A549 (cell line): ENCODE measurements at regions not wholly inside any gene's neighbourhood (a gene's known extent, or its start where the extent isn't known, plus 50 kb on each side); places are given as distances from the start of the nearest gene placed in this dataset.

Source experiments
- ATAC-seq, 2 experiments: fragments of 200-7000 bp in 1 of 2; fragments of >200 bp in 1 of 2; cut with Nextera tagmentation in 1 of 2; cut with Tn5 transposase in 1 of 2; 3 replicates each; pipeline versions ENCODE4 v1.8.0 to v1.9.1; 2018 to 2020; ENCODE audit warnings: mild to moderate bottlenecking in 1 of 2, moderate library complexity in 1 of 2
- CTCF ChIA-PET: fragments of 300-600 bp; sonication (Branson Sonifier 250); formaldehyde crosslinking; extraction: SDS; loops from one replicate; lab custom pipeline; 2021; ENCODE audit warnings: antibody characterized with exemption, inconsistent platforms; lab: Yijun Ruan, JAX
- POLR2A ChIA-PET: fragments of 350-600 bp; formaldehyde crosslinking; extraction: SDS; loops from one replicate; lab custom pipeline; 2021; ENCODE audit warnings: antibody characterized with exemption, inconsistent platforms; lab: Yijun Ruan, JAX
- DNase-seq, 2 experiments: peaks; one replicate each; pipeline versions ENCODE4 v3.0.0 to v3.0.0-alpha.2; 2011 to 2016; ENCODE audit warnings: low read depth in 1 of 2, low spot score in 1 of 2
- FAIRE-seq: peaks from 2 replicates; lab custom pipeline; 2011; peaks lifted over from hg19 to GRCh38; lab: Jason Lieb, UNC
- H3K27ac ChIP-seq, 2 experiments: fragments of >200 bp; sonication (Bioruptor Twin); formaldehyde crosslinking; 3 replicates each; pipeline ENCODE4 v1.5.1; 2016 to 2017
- H3K4me1 ChIP-seq: fragments of >200 bp; sonication (Bioruptor Twin); formaldehyde crosslinking; 3 replicates; pipeline ENCODE4 v1.6.1; 2016
- H3K4me2 ChIP-seq: fragments of >200 bp; sonication (Bioruptor Twin); formaldehyde crosslinking; 3 replicates; pipeline ENCODE4 v1.6.1; 2016
- H3K4me3 ChIP-seq: fragments of >200 bp; sonication (Bioruptor Twin); formaldehyde crosslinking; 3 replicates; pipeline ENCODE4 v1.5.1; 2016
- H3K9me3 ChIP-seq: fragments of >200 bp; sonication (Bioruptor Twin); formaldehyde crosslinking; 3 replicates; pipeline ENCODE4 v1.6.1; 2016
- BHLHE40 ChIP-seq: IDR thresholded peaks from 2 replicates; pipeline ENCODE4 v1.6.1; 2012; ENCODE audit warnings: low read depth, low read length, inconsistent platforms
- CBX2 ChIP-seq: fragments of 200-600 bp; sonication (generic); IDR thresholded peaks from 2 replicates; pipeline ENCODE4 v1.6.1; 2016; ENCODE audit warnings: low read depth, mild to moderate bottlenecking, borderline replicate concordance
- CBX8 ChIP-seq: fragments of 200-600 bp; sonication (generic); IDR thresholded peaks from 2 replicates; pipeline ENCODE4 v1.6.1; 2016
- CHD4 ChIP-seq: fragments of 200-600 bp; sonication (generic); IDR thresholded peaks from 2 replicates; pipeline ENCODE4 v1.6.1; 2016; ENCODE audit warnings: antibody characterized with exemption, mild to moderate bottlenecking, borderline replicate concordance
- E2F6 ChIP-seq: IDR thresholded peaks from 2 replicates; pipeline ENCODE4 v1.6.1; 2012; ENCODE audit warnings: low read depth, borderline replicate concordance
- FOSB ChIP-seq: fragments of 250-450 bp; sonication (Bioruptor Pico); IDR thresholded peaks from 2 replicates; pipeline ENCODE4 v1.5.0; 2020; ENCODE audit warnings: mild to moderate bottlenecking, moderate library complexity
- FOSL2 ChIP-seq, 2 experiments: fragments of 450-650 bp in 1 of 2; fragments of >200 bp in 1 of 2; sonication (Bioruptor Twin) in 1 of 2; formaldehyde crosslinking; IDR thresholded peaks; 2 replicates each; pipeline versions ENCODE4 v1.5.0 to v1.6.1; 2016 to 2020; ENCODE audit warnings: mild to moderate bottlenecking in 1 of 2, moderate library complexity in 1 of 2
- FOXS1 ChIP-seq: fragments of 250-450 bp; sonication (Bioruptor Pico); IDR thresholded peaks from 2 replicates; pipeline ENCODE4 v1.5.0; 2020; ENCODE audit warnings: mild to moderate bottlenecking, moderate library complexity
- GATA3 ChIP-seq: IDR thresholded peaks from 2 replicates; pipeline ENCODE4 v1.6.1; 2012; ENCODE audit warnings: borderline replicate concordance
- HEYL ChIP-seq: fragments of 250-450 bp; sonication (Bioruptor Pico); IDR thresholded peaks from 2 replicates; pipeline ENCODE4 v1.8.0; 2021; ENCODE audit warnings: mild to moderate bottlenecking, moderate library complexity
- HOXA7 ChIP-seq: fragments of 250-450 bp; sonication (Bioruptor Pico); IDR thresholded peaks from 2 replicates; pipeline ENCODE4 v1.5.0; 2020; ENCODE audit warnings: mild to moderate bottlenecking, moderate library complexity
- HOXB5 ChIP-seq: fragments of 250-450 bp; sonication (Bioruptor Pico); IDR thresholded peaks from 2 replicates; pipeline ENCODE4 v1.5.0; 2020; ENCODE audit warnings: mild to moderate bottlenecking, moderate library complexity
- KDM5A ChIP-seq: fragments of 200-600 bp; sonication (generic); IDR thresholded peaks from 2 replicates; pipeline ENCODE4 v1.6.1; 2016; ENCODE audit warnings: antibody characterized with exemption, mild to moderate bottlenecking
- MAX ChIP-seq: IDR thresholded peaks from 2 replicates; pipeline ENCODE4 v1.6.1; 2012
- MYC ChIP-seq: IDR thresholded peaks from 2 replicates; pipeline ENCODE4 v1.6.1; 2012; ENCODE audit warnings: mild to moderate bottlenecking, inconsistent platforms, low read length, improper control_type of control experiment, borderline replicate concordance
- NFE2L2 ChIP-seq: fragments of 150-350 bp; conservative IDR thresholded peaks from 2 replicates; pipeline ENCODE4 v1.6.1; 2014; ENCODE audit warnings: low read length
- RAD21 ChIP-seq, 2 experiments: fragments of >200 bp in 1 of 2; sonication (Bioruptor Twin) in 1 of 2; formaldehyde crosslinking in 1 of 2; IDR thresholded peaks in 1 of 2; conservative IDR thresholded peaks in 1 of 2; 2 replicates in 1 of 2; 3 replicates in 1 of 2; pipeline ENCODE4 v1.6.1; 2012 to 2018; ENCODE audit warnings: inconsistent platforms in 1 of 2
- RFX5 ChIP-seq: fragments of 450-650 bp; IDR thresholded peaks from 2 replicates; pipeline ENCODE4 v1.7.1; 2014; ENCODE audit warnings: antibody characterized with exemption, mild to moderate bottlenecking, moderate library complexity
- TFCP2L1 ChIP-seq: fragments of 250-450 bp; sonication (Bioruptor Pico); IDR thresholded peaks from 2 replicates; pipeline ENCODE4 v1.5.0; 2021; ENCODE audit warnings: mild to moderate bottlenecking
- TP53 ChIP-seq: fragments of 250-450 bp; sonication (Bioruptor Pico); IDR thresholded peaks from 2 replicates; pipeline ENCODE4 v1.5.0; 2021; ENCODE audit warnings: mild to moderate bottlenecking, moderate library complexity
- ZFP36 ChIP-seq: fragments of 450-650 bp; IDR thresholded peaks from 2 replicates; pipeline ENCODE4 v1.6.1; 2014; ENCODE audit warnings: borderline replicate concordance; ENCODE audit not compliant: partially characterized antibody
- ZSCAN20 ChIP-seq: fragments of 250-450 bp; sonication (Bioruptor Pico); IDR thresholded peaks from 2 replicates; pipeline ENCODE4 v1.8.0; 2022; ENCODE audit warnings: mild to moderate bottlenecking, moderate library complexity
- WGBS: methylation state at CpG from one replicate; pipeline ENCODE4 v1.1.6; 2017; ENCODE audit errors: missing lambda C conversion rate; 5-methylcytosine and 5-hydroxymethylcytosine counted together
- TF ChIP-seq, protein P1 (sequence below): fragments of >200 bp; sonication (Bioruptor Twin); formaldehyde crosslinking; IDR thresholded peaks from 3 replicates; pipeline ENCODE4 v1.5.1; 2016
- TF ChIP-seq, protein P2 (sequence below): fragments of >200 bp; sonication (Bioruptor Twin); formaldehyde crosslinking; IDR thresholded peaks from 2 replicates; pipeline ENCODE4 v1.6.1; 2016

- peak overlapping the region; percentile 70 for H3K4me2 ChIP-seq
- FAIRE-seq (no peak), DNase-seq (no peak), ATAC-seq (no peak)
- ChIA-PET POLR2A (no interaction called here), CTCF (interaction anchor here (0.6 kb wide), 1 partner anchor 416 kb away, joined by 3 read pairs; no protein-coding TSS in a partner anchor)
- peaks cover 37% of the 10 kb centered on the region for H3K4me1 ChIP-seq
- H3K4me3 ChIP-seq = no peak overlapping the region
- TF ChIP-seq, protein P1, sequence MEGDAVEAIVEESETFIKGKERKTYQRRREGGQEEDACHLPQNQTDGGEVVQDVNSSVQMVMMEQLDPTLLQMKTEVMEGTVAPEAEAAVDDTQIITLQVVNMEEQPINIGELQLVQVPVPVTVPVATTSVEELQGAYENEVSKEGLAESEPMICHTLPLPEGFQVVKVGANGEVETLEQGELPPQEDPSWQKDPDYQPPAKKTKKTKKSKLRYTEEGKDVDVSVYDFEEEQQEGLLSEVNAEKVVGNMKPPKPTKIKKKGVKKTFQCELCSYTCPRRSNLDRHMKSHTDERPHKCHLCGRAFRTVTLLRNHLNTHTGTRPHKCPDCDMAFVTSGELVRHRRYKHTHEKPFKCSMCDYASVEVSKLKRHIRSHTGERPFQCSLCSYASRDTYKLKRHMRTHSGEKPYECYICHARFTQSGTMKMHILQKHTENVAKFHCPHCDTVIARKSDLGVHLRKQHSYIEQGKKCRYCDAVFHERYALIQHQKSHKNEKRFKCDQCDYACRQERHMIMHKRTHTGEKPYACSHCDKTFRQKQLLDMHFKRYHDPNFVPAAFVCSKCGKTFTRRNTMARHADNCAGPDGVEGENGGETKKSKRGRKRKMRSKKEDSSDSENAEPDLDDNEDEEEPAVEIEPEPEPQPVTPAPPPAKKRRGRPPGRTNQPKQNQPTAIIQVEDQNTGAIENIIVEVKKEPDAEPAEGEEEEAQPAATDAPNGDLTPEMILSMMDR = no peak
- TF ChIP-seq BHLHE40 = no peak
- TF ChIP-seq, protein P2, sequence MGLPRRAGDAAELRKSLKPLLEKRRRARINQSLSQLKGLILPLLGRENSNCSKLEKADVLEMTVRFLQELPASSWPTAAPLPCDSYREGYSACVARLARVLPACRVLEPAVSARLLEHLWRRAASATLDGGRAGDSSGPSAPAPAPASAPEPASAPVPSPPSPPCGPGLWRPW = no peak
- TF ChIP-seq ZSCAN20 = no peak
- TF ChIP-seq E2F6 = no peak
- no peak for TF ChIP-seq CHD4
- no peak for TF ChIP-seq CBX8
- no peak for TF ChIP-seq RFX5
- no peak for TF ChIP-seq HOXA7
- TF ChIP-seq HEYL (CRISPR knock-in tag) = no peak
- WGBS = 71% methylated on average over 9 of the region's 9 CpGs
- H3K27ac ChIP-seq = peak overlapping the region; percentile 65 to 67; a peak in 3 of 6 replicates
- no peaks in the 10 kb centered on the region for H3K9me3 ChIP-seq
Observed at GRCh38 chr6:106886081-106886843, 88.3 kb downstream of the CD24 start.

GRCh38 chr6:106885679-106886078 is 88.8 kb downstream of the CD24 start:
- WGBS = 44% methylated on average over 4 of the region's 4 CpGs
- H3K4me1 ChIP-seq = peaks cover 37% of the 10 kb centered on the region
- FAIRE-seq (no peak), ATAC-seq (no peak), DNase-seq (no peak)
- TF ChIP-seq HEYL (CRISPR knock-in tag) (no peak), FOSL2 (IDR thresholded peaks at IDR 0.05) (no peak), FOSL2 (CRISPR knock-in tag; IDR thresholded peaks at IDR 0.05) (no peak)
- ChIA-PET CTCF (interaction anchor here (0.7 kb wide), 1 partner anchor 408 kb away, joined by 3 read pairs; no protein-coding TSS in a partner anchor), POLR2A (no interaction called here)
- no peaks in the 10 kb centered on the region for H3K9me3 ChIP-seq
- peak overlapping the region in 1 of 2 experiments; percentile 31; a peak in 2 of 6 replicates for H3K27ac ChIP-seq
- H3K4me2 ChIP-seq = no peak overlapping the region
- H3K4me3 ChIP-seq = no peak overlapping the region

DNA sequence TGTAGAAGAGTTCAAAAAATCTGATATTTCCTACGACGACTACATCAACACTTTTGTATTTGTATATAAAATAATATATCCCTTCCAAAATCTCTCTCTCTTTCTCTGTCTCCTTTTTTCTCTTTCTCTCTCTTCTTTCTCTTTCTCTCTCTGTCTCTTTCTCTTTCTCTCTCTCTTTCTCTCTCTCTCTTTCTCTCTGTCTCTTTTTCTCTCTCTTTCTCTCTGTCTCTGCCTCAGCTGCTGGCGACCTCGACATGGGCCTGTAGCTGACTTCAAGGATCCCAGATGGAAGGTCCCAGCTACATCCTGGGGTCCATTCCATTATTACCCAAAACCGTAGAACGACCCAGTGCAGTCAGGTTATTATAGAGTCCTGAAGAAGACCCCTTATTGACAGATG is 90.0 kb downstream of the CD24 start:
- POLR2A ChIA-PET = no interaction called here
- FAIRE-seq = no peak
- no peaks in the 10 kb centered on the region for H3K9me3 ChIP-seq
- TF ChIP-seq ZSCAN20 = no peak
- TF ChIP-seq E2F6 = no peak
- TF ChIP-seq GATA3 = no peak
- TF ChIP-seq FOXS1 (CRISPR knock-in tag) = no peak
- no peak for TF ChIP-seq MAX
- no peak for TF ChIP-seq ZFP36
- no peak for TF ChIP-seq TFCP2L1 (CRISPR knock-in tag)
- TF ChIP-seq BHLHE40 = no peak
- no peak for TF ChIP-seq NFE2L2
- TF ChIP-seq TP53 (CRISPR knock-in tag) = no peak
- TF ChIP-seq HOXA7 = no peak
- TF ChIP-seq CBX2 = no peak
- TF ChIP-seq HOXB5 (CRISPR knock-in tag) = no peak
- no peak for TF ChIP-seq CBX8
- no peak for TF ChIP-seq RAD21 (conservative IDR thresholded peaks at IDR 0.05 in 1 of 2, IDR thresholded peaks at IDR 0.05 in 1 of 2)
- no peak for TF ChIP-seq FOSB (CRISPR knock-in tag)
- no peak for TF ChIP-seq MYC
- TF ChIP-seq KDM5A = no peak
- TF ChIP-seq, all 56 proteins: peak for 0
- peaks cover 37% of the 10 kb centered on the region for H3K4me1 ChIP-seq
- WGBS = 81% methylated on average over 6 of the region's 6 CpGs
- DNase-seq (no peak), ATAC-seq (no peak)
- H3K27ac ChIP-seq = 0 out of 6 replicates have a peak overlapping the region, but pooled peaks of 1 of the 2 experiments have one; percentile 11
- H3K4me2 ChIP-seq = no peak overlapping the region
- CTCF ChIA-PET = interaction anchor here (1.0 kb wide), 1 partner anchor 113 kb away, joined by 3 read pairs; no protein-coding TSS in a partner anchor
- no peak overlapping the region for H3K4me3 ChIP-seq
